ENCODE measurements at regions not wholly inside any gene's neighbourhood (a gene's known extent, or its start where the extent isn't known, plus 50 kb on each side); places are given as distances from the start of the nearest gene placed in this dataset.

DNA sequence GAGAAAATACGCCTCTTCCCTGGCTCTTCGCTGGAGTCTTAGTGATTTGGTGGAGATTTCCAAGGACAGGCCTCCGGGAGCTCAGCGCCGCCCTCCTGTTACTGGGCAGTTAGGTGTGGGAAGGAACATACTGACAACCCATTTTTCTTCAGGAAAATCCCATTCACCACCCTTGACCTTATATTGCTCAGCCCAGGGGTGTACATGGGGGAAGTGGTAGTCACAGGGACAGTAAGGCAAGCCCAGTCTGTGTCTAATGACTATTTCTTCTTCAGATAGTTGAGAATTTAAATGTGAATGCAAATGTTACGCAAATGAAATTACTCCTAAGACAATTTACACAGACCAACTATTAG lies 119.4 kb downstream of the UQCRFS1 start:
- no peak for FAIRE-seq

DNA sequence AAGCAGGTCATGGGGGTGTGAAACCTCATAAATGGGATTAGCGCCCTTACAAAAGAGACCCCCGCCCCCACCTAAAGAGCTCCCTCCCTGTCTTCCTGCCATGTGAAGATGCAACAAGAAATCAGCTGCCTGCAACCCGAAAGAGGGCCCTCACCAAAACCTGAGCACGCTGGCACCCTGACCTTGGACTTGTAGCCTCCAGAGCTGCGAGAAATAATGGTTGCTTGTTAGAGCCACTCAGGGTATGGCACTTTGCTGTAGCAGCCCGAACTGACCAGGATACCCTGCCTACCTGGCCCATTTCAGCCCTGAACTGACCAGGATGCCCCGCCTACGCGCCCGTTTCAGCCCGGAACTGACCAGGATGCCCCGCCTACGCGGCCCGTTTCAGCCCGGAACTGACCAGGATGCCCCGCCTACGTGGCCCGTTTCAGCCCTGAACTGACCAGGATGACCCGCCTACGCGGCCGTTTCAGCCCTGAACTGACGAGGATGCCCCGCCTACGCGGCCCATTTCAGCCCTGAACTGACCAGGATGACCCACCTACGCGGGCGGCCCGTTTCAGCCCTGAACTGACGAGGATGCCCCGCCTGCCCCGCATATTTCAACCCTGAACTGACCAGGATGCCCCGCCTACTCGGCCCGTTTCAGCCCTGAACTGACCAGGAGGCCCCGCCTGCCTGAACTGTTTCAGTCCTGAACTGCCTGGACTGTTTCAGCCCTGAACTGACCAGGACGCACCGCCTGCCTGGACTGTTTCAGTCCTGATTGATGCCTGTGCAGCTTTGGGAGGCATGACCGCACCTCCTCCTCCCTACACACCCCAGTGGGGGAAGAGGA lies 120.0 kb downstream of the UQCRFS1 start:
- FAIRE-seq, result no peak

DNA sequence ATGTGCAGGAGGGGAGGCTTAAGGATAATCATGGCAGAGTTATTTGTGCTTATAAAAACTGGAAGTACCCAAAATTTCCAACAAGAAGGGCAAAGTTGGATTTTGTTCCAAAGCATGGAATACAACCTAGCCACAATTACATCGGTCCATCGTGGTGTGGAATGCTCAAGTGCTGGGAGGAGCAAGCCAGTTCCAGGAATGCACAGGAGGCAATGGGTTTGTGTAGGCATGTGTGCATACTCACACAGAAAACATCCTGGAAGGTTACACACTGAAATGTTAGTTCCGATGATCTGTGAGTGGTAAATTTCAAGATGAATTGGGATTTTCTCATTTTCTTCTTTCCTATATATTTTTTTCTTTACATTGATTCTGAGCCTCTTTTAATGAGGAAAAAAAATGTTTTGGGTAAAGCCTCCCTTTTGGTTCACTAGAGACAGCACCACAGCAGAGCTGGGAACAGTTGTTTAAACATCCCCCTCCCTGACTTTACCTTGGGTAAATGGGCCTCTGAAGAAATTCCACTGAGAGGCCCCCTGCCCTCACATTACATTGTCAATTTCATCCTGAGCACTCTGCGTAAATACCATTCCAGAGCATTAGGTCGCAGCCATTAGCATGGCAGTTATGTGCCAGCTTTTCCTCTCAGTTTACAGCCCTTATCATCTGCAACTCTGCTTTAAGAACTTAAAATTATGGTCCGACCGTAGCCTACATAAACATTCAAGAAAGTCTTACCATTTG lies 122.0 kb downstream of the UQCRFS1 start:
- FAIRE-seq, result no peak

DNA sequence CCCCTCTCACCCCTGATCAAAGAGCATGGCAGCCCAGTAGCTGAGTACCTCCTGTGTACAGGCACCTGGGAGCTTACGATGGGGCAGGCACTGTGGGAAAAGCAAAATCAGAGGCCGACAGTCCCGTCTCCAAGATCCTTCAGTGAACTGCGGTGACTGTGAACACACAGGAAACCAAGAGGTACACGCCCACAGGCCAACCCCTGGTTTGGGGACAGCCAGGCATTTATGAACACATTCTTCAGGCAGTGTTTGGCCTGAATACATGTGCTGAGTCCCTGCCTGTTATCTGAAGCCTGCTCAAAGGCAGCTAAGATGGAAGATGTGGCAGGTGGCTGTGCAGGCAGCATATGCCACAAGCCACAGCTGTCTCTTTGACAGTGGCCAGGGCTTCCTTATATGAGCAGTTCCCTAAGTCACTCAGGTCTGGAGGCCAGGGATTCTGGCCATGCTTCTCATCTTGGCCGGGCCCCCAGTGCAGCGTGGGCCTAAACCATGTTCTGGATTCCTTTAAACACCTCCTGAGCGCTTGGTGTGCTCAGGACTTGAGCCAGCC lies 123.6 kb downstream of the UQCRFS1 start:
- FAIRE-seq, result no peak

DNA sequence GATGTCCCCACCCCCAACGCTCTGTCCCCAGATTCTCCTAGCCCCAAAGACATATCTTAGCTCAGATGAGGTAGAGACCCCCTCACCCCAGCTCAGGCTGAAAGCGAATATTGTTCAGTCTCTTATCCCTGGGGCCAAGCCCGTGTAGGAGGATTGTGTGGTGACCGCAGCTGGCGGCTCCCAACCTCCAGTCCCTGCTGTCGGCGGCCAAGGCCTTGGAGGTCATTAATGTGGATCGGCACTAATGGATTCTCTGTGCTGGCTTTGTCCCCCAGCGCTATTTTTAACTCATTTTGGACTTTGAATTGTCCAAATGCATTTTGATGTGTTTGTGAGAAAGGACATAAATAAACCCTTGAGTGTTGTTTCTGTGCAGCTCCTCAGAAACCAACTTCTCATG lies 124.2 kb downstream of the UQCRFS1 start:
- no peak for FAIRE-seq

GRCh38 chr19:29086646-29087045 lies 126.3 kb downstream of the UQCRFS1 start:
- FAIRE-seq, result no peak

DNA sequence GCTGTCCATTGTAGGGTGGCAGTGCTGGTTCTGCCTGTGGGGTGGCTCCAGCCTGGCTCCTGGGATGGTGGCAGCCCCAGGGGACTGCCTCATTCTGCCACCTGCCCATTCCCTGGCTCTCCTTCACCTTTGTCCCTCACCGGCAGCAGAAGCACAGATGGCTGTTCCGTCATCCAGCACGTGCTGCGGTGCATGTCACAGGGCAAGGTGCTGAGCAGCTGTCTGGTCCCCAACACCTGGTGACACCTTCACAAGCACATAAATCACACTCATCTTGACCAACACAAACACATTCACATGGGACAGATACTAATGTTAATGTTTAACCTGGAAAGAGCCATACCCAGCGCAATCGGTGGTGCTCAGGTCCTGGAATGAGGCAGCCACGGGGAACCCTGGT lies 126.8 kb downstream of the UQCRFS1 start:
- no peak for FAIRE-seq

- no peak for FAIRE-seq
Measured at GRCh38 chr19:29085630-29086029, 127.3 kb downstream of the UQCRFS1 start.

GRCh38 chr19:29085206-29085605 lies 127.7 kb downstream of the UQCRFS1 start:
- FAIRE-seq, result no peak

GRCh38 chr19:29084266-29084665 lies 128.7 kb downstream of the UQCRFS1 start:
- FAIRE-seq, result no peak

DNA sequence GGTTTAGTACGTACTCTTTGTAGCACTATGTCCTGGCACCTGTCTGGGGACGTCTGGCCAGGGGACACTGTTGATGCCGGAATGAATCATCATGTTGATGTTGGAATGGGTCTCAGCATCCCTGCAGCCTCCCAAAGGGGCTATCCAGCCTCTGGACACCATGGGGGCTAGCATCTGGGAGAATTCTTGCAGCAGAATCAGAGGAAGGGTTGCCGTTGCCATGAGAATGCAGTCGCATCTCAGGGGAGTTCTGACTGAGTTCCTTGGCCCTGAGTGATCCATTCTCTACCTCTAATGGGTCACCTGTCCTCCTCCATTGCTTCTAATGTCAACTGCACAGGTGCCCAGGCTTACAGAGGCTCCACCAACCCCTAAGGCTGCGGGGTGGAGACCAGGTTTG lies 129.1 kb downstream of the UQCRFS1 start:
- no peak for FAIRE-seq

GRCh38 chr19:29079356-29080032 lies 133.5 kb downstream of the UQCRFS1 start:
- no peak for FAIRE-seq

DNA sequence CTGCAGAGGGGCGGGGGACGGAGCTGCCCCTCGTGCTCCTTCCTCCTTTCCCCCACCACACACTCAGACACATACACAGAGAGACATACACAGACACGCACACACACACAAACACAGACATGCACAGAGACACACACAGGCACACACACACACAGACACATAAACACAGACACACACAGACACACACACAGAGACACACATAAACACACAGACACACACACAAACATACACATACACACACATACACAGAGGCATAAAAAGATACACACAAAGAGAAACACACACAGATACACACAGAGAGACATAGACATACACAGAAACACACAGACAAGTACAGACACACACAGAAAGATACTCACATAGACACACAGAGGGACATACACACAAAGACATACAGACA lies 136.0 kb downstream of the UQCRFS1 start:
- FAIRE-seq, result no peak

GRCh38 chr19:29076161-29076560 lies 136.8 kb downstream of the UQCRFS1 start:
- no peak for FAIRE-seq

DNA sequence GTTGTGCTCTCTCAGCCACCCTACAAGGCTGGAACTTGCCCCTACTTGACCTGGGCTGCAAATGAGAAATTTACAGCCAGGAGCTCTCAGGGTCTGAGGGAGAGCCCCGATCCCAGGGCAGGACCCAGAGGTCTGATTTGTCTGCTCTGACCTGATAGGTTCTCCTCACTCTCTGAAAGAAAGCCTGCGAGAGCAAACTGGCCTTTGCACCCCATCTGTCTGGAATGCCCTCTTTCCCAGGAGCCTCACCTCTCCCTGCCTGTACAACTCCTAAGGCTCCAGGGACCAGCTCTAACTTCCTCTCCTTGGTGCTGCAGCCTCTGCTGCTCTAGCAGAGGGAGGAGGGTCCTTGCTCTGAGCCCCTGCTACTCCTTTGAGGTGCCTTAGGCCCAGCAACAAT lies 137.8 kb downstream of the UQCRFS1 start:
- no peak for FAIRE-seq

GRCh38 chr19:29074579-29074978 lies 138.4 kb downstream of the UQCRFS1 start:
- FAIRE-seq, result no peak

GRCh38 chr19:29067831-29068230 lies 145.1 kb downstream of the UQCRFS1 start:
- no peak for FAIRE-seq

GRCh38 chr19:29062475-29063435 lies 150.2 kb downstream of the UQCRFS1 start:
- no peak for FAIRE-seq

- FAIRE-seq, result no peak
Measured at GRCh38 chr19:29060813-29061364, 152.1 kb downstream of the UQCRFS1 start.

- FAIRE-seq, result no peak
Measured at GRCh38 chr19:29056535-29056934, 156.4 kb downstream of the UQCRFS1 start.

DNA sequence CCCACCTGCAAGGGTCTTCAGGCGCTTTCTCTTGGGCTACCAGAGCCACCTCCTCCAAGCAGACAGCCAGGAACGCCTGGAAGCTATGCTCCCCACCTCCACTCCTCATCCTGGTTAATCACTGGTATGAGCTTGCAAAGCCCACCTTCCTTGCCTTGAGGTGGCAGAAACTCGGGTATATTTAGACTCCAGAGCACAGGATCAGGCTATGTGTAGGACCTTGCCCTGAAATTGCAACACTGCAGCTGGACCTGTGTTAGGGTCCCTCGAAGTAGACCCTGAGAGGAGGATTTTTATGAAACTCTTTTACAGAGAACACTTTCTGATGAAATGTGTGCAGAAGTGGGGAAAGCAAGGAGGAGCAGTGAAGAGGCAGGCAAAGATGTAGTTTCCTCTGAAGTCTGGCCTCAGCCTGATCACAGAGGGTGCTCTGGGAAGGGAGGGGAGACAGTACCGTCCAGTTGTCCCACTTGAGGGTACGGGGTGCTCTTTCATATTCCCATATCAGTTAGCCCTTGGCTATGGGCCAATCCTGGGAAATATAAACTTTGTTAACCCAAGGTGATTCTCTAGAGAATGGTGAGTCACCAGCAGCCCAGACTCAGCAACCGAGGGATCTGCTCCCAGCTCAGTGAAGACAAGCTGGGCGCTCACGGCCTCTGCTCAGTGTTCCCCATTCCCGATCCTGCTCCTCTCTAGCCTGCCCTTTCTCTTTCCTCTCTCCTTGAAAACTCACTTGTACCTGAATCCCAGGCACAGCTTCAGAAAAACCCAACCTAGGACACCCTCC lies 157.9 kb downstream of the UQCRFS1 start:
- no peak for FAIRE-seq

All from TTC549 (cell line).